ENCODE measurements at regions not wholly inside any gene's neighbourhood (a gene's known extent, or its start where the extent isn't known, plus 50 kb on each side); places are given as distances from the start of the nearest gene placed in this dataset.

- TF ChIP-seq RELA (IDR thresholded peaks at IDR 0.05; ENCODE audit: borderline replicate concordance, partially characterized antibody) (no peak), CTCF (IDR thresholded peaks at IDR 0.05 in 2 of 3, conservative IDR thresholded peaks at IDR 0.05 in 1 of 3; ENCODE audit: control insufficient read depth in 2 of 3, extremely low read depth in 1 of 3, insufficient read depth in 1 of 3, low read depth in 3 of 3, low read length in 3 of 3) (no peak), NFYB (IDR thresholded peaks at IDR 0.05; ENCODE audit: insufficient read depth, low read depth, low read length) (no peak)
Measured at GRCh38 chr6:98547634-98548033, 286.7 kb upstream of the POU3F2 start.

Measured in GM12878 (cell line).